GM13977 (cell line): ENCODE measurements at regions not wholly inside any gene's neighbourhood (a gene's known extent, or its start where the extent isn't known, plus 50 kb on each side); places are given as distances from the start of the nearest gene placed in this dataset.

Experiments
- DNase-seq: peaks from one replicate; pipeline ENCODE4 v3.0.0; 2012; ENCODE audit warnings: low spot score
- in situ Hi-C: fragments of 300-500 bp; cut with MboI; formaldehyde crosslinking; loops from one replicate; pipeline ENCODE4 v1.12.0; 2022; ENCODE audit warnings: low sequenced_read_pairs, low pct_unique_long_range_greater_than_20kb, mixed read lengths, inconsistent platforms; ENCODE audit not compliant: unreplicated experiment
- TF ChIP-seq, protein P1 (sequence below): IDR thresholded peaks from 2 replicates; pipeline ENCODE4 v1.5.1; 2012; ENCODE audit warnings: mild to moderate bottlenecking, control low read depth; ENCODE audit not compliant: insufficient read depth; ENCODE audit errors: extremely low read depth, missing control alignments

DNA sequence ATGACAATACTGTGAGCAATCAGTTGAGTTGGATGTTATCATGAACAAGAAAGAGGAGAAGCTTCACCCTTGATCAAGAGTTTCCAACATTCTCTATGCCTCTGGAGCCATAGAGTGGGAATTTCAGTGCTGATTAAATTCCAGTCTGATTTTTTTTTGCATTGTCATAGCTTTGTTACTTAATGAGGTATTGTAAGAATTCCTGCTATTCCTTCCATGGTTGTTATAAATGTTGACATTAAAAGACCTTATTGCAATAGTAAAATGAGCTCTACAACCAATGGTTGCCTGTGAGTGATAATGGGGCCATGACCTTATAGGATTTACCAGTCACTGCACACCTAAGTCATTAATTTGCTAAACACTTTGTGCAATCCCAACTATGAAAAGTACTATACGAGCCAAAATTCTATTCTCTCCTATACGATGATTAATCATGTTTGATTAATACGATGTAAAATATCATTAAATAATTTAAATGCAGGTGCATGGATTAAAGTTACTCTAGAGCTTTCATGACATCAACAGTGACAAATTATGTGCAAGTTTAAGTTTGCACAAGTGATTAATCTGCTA, 353.2 kb upstream of the KLF6 start:
- TF ChIP-seq, protein P1, sequence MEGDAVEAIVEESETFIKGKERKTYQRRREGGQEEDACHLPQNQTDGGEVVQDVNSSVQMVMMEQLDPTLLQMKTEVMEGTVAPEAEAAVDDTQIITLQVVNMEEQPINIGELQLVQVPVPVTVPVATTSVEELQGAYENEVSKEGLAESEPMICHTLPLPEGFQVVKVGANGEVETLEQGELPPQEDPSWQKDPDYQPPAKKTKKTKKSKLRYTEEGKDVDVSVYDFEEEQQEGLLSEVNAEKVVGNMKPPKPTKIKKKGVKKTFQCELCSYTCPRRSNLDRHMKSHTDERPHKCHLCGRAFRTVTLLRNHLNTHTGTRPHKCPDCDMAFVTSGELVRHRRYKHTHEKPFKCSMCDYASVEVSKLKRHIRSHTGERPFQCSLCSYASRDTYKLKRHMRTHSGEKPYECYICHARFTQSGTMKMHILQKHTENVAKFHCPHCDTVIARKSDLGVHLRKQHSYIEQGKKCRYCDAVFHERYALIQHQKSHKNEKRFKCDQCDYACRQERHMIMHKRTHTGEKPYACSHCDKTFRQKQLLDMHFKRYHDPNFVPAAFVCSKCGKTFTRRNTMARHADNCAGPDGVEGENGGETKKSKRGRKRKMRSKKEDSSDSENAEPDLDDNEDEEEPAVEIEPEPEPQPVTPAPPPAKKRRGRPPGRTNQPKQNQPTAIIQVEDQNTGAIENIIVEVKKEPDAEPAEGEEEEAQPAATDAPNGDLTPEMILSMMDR: no peak
- in situ Hi-C loops: no loop called here
- no peak for DNase-seq

DNA sequence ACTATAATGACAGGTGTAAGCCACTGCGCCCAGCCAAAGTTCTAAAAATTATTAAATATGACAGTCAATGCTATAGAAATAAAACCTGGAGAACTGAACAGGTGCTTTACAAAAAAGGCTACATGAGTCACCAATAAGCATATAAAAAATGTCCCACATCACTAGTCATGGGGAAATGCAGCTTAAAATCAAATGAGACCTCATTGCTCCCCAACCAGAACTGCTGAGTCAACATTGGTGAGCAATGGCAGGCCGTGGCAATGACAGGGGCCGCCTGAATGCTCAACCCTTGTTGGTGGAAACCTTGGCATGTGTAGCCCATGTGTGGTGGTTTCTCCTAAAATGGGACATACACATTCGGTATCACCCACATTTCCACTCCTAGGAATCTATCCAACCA, 352.3 kb upstream of the KLF6 start:
- in situ Hi-C loops: no loop called here
- DNase-seq: no peak
- TF ChIP-seq, protein P1: no peak

DNA sequence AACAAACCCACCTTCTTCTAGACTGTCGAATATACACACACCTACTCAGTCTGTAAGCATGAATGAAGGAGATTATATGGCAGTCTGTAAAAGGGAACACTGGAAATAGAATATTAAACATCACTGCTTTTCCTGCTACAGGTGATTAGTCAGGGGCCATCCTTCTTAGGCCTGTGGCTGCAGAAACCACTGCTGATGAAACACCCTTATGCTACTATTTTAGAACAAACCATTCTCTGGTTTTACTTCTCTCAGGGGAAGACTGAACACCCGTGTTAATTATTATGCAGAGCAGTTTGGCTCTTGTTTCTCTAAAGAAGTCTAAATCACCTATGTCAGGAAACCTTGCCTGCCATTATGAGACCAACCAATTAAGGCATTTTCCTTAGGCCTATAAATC, 351.1 kb upstream of the KLF6 start:
- peak; percentile 46 for DNase-seq
- TF ChIP-seq, protein P1: no peak
- in situ Hi-C loops: no loop called here

DNA sequence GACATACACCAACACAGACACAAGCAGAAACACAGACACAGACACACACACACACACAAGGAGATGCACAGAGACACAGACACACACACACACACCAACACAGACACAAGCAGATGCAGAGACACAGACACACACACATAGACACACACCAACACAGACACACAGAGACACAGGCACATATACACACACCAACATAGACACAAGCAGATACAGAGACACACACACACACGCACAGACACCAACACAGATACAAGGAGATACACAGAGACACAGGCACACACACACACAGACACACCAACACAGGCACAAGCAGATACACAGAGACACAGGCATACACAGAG, 347.2 kb upstream of the KLF6 start:
- in situ Hi-C loops: no loop called here
- TF ChIP-seq, protein P1: no peak
- DNase-seq: no peak

DNA sequence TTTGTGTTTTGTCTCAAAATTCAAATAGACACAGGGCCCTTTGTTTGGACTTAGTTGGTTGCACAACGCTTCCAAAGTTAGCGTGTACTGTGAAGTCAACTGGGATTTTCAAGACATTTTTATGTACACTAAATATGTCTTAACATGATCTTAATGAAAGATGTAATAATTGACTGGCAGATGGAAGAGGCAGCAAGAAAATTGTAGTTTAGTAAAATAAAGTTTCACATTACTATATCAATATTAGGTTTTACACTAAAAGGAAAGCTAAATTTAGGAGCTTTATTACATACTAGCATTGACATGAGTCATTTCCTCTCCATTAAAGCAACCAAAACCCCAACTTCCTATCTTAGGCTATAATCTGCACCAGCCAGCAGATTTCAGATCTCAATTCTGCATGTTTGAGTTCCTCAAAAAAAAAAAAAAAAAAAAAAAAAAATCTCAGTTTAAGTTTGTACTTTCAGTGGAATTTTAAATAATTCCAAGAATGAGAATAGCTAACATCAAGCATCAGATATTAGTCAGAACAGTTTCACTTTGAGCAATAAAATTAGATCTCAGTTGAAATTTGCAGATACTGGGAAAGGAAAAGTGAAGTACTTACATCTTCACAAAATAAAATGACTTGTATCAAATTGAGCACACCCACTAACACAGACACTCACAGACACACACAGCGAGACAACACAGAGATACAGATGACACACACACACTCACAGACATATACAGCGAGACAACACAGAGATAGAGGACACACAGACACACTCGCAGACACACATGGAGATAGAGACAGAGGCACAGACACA, 346.6 kb upstream of the KLF6 start:
- TF ChIP-seq, protein P1: no peak
- in situ Hi-C loops: no loop called here
- peak; percentile 36 for DNase-seq

DNA sequence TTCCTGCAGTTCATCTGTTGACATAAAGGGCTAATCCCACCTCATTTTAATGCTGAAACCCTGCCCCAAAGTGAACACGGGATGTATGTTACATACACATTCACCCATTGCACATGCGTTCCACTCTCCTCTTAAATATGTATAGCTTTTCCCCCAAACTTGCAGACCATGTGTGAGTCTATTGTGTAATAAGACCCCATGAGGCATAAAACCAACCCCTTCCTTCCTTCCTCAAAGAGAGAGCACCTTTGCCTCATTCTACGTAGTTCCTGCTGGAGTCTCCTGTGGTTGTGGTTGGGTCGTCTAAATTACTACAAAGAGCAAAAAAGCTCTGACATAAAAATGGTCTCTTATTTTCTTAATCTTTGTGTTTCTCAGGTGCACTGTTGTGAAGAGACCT, 345.7 kb upstream of the KLF6 start:
- TF ChIP-seq, protein P1: no peak
- DNase-seq: no peak
- in situ Hi-C loops: no loop called here
